ENCODE measurements at regions not wholly inside any gene's neighbourhood (a gene's known extent, or its start where the extent isn't known, plus 50 kb on each side); places are given as distances from the start of the nearest gene placed in this dataset.

GRCh38 chr20:22652681-22653588 is 68.6 kb upstream of the FOXA2 start:
- DNase-seq: no peak

DNA sequence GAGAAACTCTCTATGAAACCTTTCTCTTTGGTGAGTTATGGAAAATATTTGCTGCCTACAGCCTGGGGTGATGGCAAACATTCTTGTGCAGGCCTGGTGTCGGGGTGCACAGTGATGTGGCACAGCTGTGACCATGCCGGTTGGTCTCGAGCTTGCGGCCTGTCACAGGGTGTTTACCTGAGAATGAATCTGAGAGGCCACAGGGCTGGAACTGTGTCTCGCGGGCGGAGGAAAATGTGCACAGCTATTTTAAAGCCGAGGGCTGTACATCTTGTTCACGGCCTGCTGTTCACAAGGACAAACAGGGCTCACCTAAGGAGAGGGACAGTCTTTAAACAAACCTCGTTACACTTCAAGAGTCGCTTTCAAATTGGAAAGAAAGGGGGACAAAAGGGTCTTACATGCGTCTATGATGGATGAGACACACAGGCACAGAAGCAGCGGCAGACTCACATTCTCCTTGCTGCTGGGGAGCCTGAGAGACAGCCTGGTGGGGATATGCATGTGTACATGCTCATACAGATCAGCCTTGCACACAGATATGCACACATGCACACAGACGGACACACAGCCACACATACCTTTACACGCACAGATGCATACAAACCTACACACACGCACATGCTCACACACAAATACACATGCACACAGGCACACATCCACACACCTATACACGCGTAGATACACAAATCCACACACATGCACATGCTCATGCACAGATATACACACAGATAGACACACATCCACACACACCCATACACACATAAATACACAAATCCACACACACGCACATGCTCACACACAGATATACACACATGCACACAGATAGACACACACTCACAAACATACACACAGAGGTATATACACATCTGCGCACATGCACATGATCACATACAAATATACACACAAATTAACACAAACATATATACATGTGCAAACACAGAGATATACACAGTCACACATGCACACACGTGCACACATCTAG is 69.6 kb upstream of the FOXA2 start:
- no peak for DNase-seq

- DNase-seq: no peak
These were observed 79.2 kb upstream of the FOXA2 start for GRCh38 chr20:22663528-22664025.

DNA sequence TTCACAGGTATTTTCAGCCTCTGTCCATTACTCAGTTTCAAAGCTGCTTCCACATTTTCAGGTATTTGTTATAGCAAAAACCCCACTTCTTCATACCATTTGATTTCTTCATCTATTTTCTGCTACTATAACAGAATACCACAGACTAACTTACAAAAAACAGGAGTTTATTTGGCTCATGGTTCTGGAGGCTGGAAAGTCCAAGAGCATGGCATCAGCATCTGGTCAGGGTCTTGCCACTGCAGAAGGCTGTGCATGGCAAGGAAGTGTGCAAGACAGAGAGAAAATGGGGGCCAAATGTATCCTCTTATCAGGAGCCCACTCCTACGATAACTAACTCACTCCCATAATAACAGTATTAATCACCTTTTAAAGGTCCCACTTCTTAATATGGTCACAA is 82.8 kb upstream of the FOXA2 start:
- DNase-seq: no peak

DNA sequence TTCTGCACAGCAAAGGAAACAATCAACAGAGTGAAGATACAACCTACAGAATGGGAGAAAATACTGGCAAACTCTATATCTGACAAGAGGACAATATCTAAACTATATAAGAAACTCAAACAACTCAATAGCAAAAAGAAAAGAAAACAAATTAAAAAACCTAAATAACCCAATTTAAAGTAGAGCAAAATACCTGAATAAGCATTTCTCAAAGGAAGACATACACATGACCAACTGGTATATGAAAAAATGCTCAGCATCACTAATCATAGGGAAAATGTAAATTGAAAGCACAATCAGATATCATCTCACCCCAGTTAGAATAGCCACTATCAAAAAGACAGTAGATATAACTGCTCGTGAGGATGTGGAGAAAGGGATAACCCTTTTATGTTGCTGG is 87.8 kb upstream of the FOXA2 start:
- no peak for DNase-seq

GRCh38 chr20:22673467-22673866 is 89.1 kb upstream of the FOXA2 start:
- no peak for DNase-seq

DNA sequence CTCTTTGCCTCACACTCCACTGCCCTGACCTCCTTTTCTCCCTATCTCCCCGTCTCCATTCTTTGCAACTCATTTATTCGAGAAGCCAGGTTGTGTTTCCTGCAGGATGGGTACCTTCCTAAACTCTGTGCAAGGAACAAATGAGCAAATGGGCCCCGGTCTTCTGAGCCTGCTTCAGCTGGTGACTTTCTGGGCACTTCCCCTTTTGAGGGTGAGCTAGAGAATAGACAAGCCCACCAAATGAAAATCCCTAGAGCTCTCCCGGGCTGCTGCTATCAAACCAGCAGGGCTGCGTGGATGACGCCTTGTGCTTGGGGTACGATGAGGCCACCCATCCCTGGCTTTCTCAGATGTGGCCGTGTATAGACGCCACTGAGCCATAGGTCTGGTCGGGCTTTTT is 91.0 kb upstream of the FOXA2 start:
- DNase-seq: no peak

- DNase-seq: no peak
These were observed 94.3 kb upstream of the FOXA2 start for GRCh38 chr20:22678678-22679077.

DNA sequence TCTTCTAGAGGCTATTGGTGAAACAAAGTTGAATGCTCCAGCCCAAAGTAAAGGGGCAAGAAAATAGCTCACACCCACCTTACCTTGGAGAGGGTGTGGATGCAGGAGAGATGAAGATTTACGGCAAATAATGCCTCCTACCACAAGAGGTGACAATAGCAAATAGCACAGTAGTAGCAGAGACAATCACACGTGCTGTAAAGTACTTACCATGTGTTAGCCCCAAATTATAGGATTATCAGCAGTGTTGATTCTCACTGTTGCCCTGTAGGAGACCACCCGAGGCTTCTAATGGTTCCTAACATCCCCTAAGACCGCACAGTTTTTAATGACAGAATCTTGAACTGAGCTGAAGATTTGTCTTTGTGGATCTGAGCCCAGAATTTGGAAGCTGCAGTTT is 94.8 kb upstream of the FOXA2 start:
- no peak for DNase-seq

DNA sequence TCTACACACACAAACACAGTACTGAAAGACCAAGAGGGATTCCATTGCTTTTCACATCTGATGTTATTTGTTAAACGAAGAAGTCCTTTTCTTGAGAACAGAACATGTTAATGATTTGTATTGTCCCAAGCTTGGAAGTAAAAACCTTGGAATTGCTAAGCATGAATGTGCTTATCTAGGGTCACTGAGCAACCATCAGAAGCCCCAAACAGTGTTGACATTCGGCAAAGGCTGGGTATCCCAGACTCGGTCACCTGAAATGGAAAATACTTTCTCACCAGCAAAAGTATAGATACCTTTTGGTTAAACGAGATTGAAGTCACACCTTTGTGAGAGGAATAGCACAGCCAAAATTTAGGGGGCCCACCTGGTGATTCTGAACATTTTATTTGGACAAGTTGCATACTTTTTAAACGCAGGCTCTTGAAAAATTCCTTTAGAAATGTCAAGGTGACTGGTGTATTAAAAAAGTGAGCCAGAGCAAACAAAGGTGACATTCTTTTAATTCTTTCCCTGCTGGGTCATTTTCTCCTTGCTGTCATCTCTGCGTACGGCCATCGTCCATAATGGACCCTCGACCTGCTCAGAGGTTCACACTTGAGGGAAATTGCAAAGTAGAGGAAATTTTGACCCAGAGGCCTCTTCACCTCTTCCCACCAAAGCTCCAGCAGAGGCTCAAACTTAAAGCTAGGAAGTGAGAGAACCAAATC is 95.8 kb upstream of the FOXA2 start:
- DNase-seq: no peak

- no peak for DNase-seq
These were observed 97.3 kb upstream of the FOXA2 start for GRCh38 chr20:22681591-22682248.

- DNase-seq: no peak
These were observed 98.0 kb upstream of the FOXA2 start for GRCh38 chr20:22682381-22682780.

DNA sequence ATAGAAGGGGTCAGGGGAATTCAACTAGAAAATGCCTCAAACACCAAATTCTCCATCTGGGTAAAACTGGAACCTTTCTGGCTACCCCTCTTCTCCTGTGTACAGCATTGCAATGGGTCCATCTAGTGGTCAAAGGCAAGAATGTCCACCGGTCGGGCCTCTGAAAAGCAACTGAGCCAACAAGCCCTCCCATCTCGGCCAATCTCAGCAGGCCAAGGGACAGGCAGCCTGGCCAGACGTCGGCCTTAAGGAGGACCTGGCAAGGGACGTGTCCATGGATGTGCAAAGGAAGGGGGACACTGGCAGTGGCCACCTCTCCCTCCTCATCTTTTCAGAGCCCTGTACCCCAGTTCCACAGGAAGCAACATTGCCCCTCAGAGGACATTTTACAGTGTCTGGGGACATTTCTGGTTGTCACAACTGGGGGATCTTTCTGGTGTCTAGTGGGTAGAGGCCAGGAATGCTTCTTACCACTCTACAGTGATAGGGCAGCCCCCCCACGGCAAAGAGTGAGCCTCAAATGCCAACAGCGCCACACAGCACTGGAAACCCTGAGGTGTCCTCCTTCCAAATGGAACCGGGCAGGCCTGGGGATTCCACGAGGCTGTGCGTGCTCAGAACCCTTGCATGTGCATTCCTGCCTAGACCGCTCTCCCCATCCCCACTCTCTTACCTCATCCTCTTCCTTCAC is 99.8 kb upstream of the FOXA2 start:
- peak; percentile 68 for DNase-seq

DNA sequence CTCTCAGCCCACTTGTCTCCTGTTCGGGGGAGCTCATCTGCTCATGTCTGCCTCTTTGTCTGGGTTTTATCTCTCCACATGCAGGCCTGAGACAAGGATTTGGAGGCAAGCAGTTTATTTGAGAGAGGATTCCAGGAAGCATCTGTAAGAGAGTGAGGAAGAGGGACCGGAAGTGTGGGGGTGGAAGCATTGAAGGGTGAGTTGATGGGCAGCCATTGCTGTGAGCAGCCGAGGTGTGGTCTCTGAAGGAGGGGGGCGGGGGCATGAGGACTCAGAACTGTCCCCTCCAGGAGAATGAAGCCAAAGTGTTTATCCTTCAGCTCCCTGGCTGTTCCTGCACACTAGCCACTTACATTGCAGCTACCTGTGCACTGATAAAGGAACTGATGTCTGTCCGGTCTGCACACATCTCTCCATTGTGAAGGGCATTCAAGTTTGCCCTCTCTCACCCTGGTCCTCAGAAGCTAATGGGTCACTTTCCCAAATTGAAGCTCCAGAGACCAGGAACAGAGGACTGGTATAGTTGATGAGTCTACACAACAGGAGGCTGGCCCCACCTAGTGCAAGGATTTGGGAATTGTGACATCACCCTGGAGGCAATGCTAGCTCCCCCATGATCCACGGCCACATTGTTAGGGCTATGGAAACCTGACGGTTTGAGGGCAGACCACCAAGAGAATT is 100.5 kb upstream of the FOXA2 start:
- no peak for DNase-seq

- DNase-seq: peak; percentile 63
These were observed 101.7 kb upstream of the FOXA2 start for GRCh38 chr20:22686097-22686496.

DNA sequence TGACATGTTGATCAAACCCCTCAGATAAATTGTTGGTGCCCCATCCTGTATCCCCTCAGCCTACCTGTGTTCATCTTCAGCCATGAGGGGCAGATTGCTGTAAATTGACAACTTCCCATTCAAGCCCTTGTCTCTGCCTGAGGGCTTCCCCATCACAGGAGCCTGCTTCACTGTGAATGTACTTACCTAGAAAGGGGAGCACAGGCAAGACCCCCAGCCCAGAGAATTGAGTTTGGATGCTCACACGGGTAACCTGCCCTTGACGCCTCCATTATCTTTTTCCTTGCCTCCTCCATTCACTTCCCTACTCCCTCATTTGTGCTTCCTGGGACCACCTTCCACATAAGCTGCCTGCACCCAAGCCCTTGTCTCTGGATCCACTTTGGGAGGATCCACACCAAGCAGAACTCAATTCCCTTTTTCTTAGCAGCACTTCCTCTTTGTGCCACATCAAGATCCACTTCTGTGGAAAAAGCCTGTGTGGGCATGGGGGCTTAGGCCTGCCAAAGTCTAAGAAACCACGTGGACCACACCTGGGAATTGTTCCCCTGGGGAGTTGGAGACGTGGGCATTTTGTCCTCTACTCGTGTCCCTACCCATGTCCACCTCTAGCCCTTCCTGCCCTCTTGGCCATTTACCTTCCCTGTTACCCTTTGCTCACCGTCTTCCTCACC is 103.4 kb upstream of the FOXA2 start:
- no peak for DNase-seq

GRCh38 chr20:22688485-22688884 is 104.1 kb upstream of the FOXA2 start:
- DNase-seq: no peak

GRCh38 chr20:22689266-22689665 is 104.9 kb upstream of the FOXA2 start:
- DNase-seq: no peak

GRCh38 chr20:22690000-22690399 is 105.6 kb upstream of the FOXA2 start:
- DNase-seq: no peak

DNA sequence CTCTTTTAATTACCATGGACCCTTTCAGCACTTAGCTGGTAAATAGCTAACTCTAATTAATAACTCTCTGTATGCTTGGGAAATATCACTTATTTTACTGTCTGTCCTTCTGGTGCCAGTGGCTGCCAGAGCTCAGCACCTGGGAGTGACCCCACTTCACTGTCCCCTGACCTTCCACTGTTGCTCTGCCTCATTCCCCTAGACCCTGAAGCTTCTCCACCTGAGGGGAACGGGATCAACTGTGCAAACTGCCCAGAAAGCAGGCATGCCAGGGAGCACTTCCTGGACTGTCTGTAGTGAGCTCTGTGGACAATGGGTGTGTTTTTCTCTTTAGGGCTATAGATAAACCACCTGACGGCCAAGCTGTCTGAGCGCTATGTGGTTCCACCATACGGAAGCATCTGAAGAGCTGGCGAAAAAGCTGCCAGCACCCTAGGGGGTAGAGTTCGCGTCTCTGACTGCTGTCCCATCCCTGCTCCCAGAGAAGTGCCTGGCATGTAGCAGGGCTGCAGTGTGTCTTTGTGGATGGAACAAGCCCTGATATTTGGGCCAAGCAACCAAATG is 106.3 kb upstream of the FOXA2 start:
- no peak for DNase-seq
